AG09319 (cell line): ENCODE measurements at regions not wholly inside any gene's neighbourhood (a gene's known extent, or its start where the extent isn't known, plus 50 kb on each side); places are given as distances from the start of the nearest gene placed in this dataset.

ENCODE experiments used
- DNase-seq: peaks from one replicate; pipeline ENCODE4 v3.0.0-alpha.2; 2010; ENCODE audit warnings: low read depth; ENCODE audit errors: extremely low read depth
- CTCF ChIP-seq: IDR thresholded peaks from 2 replicates; pipeline ENCODE4 v1.5.1; 2011; ENCODE audit warnings: low read depth, mild to moderate bottlenecking, inconsistent platforms, low read length, moderate library complexity

GRCh38 chr2:51387235-51387634 lies 355.3 kb upstream of the NRXN1 start:
- DNase-seq = no peak
- no peak for TF ChIP-seq CTCF

- no peak for DNase-seq
Measured at GRCh38 chr2:51379997-51380396, 348.1 kb upstream of the NRXN1 start.

GRCh38 chr2:51368250-51368649 lies 336.3 kb upstream of the NRXN1 start:
- no peak for DNase-seq
- no peak for TF ChIP-seq CTCF

More at GRCh38 chr2:51379997-51380396, 348.1 kb upstream of the NRXN1 start:
- TF ChIP-seq CTCF = no peak

- DNase-seq = no peak
- no peak for TF ChIP-seq CTCF
Measured at GRCh38 chr2:51350100-51350499, 318.2 kb upstream of the NRXN1 start.

- no peak for TF ChIP-seq CTCF
- no peak for DNase-seq
Measured at GRCh38 chr2:51344886-51345285, 313.0 kb upstream of the NRXN1 start.

GRCh38 chr2:51335087-51336058 lies 303.4 kb upstream of the NRXN1 start:
- DNase-seq = no peak
- TF ChIP-seq CTCF = no peak

GRCh38 chr2:51329512-51329911 lies 297.6 kb upstream of the NRXN1 start:
- no peak for DNase-seq
- no peak for TF ChIP-seq CTCF
